ENCODE measurements at regions not wholly inside any gene's neighbourhood (a gene's known extent, or its start where the extent isn't known, plus 50 kb on each side); places are given as distances from the start of the nearest gene placed in this dataset.

DNA sequence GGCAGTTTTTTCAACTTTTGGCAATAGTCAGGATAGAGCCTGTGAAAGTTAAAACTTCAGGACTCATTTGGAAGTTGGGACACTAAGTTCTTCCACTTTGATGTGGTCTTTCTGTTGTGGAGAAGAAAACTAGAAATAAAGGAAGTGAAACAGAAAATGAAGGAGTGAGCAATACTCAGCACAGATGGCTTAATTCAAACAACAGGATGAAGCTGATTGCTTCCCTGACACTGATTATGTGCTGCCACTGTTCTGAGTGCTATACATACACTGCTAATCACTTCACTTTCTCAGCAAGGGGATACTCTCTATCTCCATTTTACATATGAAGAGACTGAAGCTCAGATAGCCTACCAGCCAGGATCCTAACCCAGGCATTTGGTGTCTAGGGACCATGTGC, 235.1 kb upstream of the CPEB2 start:
- no peak for DNase-seq

- no peak for DNase-seq
These were observed 233.8 kb upstream of the CPEB2 start for GRCh38 chr4:14768449-14768848.

- no peak for DNase-seq
These were observed 232.3 kb upstream of the CPEB2 start for GRCh38 chr4:14769993-14770392.

DNA sequence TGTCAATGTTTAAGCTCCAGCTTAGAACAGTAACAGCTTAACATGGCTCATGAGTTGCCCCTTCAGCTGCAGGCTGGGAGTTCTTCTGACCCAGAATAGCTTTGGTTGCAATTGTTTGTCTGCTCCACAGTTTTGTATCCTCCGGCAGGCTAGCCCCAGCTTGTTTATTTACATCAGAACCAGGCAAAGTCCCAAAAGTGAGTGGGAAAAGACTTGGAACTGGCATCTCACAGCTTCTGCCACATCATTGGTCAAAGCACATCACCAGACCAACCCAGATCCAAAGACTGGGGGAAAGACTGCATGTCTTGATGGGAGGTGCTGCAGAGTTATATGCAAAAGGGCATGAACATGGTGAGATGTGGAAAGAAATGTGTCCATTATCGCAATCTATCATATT, 231.2 kb upstream of the CPEB2 start:
- no peak for DNase-seq

- DNase-seq: no peak
These were observed 230.6 kb upstream of the CPEB2 start for GRCh38 chr4:14771504-14772175.

DNA sequence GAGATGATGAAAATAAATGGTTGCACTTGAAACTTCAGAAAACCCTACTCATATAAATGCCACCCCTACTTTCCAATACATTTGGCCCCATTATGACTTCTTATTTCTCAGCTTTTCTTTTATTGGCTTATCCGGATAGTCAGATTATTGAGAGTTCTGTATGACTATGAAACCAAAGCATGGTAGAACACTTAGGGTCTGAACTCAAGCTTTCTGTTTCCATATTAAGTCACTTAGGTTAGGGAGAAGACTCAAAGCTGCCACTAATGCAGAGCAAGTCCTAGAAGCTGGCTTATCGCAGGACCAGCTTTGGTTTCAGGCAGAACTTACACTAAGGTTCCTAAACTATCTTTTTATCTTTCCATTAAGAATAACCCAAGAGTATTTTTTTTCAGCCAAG, 229.9 kb upstream of the CPEB2 start:
- DNase-seq: no peak

- DNase-seq: no peak
These were observed 219.0 kb upstream of the CPEB2 start for GRCh38 chr4:14783011-14783877.

- no peak for DNase-seq
These were observed 215.1 kb upstream of the CPEB2 start for GRCh38 chr4:14787221-14787620.

DNA sequence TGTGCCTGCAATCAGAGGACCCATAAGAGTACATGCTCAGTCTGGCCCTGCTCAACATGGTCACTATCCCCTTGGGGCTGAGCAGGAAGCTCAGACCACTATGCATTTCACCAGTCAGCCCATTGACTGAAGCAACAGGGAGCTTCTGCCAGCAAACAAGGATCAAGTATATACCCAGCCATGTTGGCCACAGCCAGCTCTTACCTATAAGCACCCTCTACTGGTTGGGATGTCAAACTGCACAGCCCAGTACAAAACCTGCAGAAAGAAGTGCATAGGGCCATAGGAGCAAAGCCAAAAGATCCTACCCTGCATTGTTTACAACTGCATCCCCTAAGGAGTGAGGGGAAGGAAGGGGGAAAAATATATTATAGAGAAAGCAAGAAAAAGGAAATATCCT, 214.4 kb upstream of the CPEB2 start:
- DNase-seq: no peak

GRCh38 chr4:14790494-14790893, 211.8 kb upstream of the CPEB2 start:
- DNase-seq: no peak

GRCh38 chr4:14792702-14793227, 209.5 kb upstream of the CPEB2 start:
- DNase-seq: no peak

DNA sequence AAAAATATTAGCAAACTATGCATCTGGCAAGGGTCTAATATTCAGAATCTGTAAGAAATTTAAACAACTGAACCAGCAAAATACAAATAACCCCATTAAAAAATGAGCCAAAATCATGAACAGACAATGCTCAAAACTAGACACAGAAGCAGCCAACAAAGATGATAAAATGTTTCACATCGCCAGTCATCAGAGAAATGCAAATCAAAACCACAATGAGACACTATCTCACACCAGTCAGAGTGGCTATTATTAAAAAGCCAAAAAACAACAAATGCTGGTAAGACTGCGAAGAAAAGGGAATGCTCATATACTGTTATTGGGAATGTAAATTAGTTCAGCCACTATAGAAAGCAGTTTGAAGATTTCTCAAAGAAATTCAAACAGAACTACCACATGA, 201.3 kb upstream of the CPEB2 start:
- DNase-seq: no peak

DNA sequence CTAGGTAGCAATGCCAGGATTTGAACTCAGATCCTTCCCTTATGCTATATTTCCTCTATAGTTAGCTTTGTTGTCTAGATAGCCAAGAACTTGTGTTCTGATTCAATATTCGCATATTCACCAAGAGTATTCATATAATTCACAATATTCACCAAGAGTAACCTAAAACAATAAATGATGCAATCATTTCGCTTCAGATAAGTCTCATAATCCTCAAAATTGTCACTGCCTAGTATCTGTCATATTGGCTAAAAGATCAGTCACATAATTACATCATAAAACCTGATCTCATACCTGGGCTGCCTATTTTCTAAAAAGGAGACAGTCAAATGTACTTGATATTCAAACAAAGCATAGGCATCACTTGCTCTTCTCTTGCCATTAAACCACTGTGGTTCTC, 199.7 kb upstream of the CPEB2 start:
- no peak for DNase-seq

DNA sequence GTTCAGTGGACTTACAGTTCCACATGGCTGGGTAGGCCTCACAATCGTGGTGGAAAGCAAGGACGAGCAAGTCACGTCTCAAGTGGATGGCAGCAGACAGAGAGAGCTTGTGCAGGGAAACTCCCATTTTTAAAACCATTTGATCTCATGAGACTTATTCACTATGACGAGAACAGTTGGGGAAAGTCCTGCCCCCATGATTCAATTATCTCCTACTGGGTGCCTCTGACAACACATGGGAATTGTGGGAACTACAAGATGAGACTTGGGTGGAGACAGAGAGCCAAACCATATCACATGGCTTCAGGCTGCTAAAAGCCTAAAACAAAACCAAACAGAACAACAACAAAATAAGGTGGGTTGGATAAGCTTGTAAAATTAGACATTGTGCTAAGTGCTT, 194.4 kb upstream of the CPEB2 start:
- no peak for DNase-seq

DNA sequence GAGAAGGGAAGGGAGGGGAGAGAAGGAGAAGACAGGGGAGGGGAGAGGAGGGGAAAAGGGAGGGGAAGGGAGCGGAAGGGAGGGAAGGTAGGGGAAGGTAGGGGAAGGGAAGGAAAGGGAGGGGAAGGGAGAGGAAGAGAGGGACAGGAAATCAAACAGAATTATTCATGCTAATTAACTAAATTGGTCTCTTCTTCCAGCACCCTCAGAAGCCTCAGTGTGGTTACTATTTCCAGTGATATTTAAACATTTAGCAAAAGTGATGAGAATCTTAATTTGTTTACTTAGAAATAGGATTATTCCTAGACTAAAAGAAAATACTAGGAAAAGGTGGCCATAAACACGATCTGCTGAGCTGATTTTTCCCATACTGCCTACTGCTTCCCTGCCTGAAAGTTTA, 193.1 kb upstream of the CPEB2 start:
- no peak for DNase-seq

- DNase-seq: no peak
These were observed 192.2 kb upstream of the CPEB2 start for GRCh38 chr4:14810121-14810520.

DNA sequence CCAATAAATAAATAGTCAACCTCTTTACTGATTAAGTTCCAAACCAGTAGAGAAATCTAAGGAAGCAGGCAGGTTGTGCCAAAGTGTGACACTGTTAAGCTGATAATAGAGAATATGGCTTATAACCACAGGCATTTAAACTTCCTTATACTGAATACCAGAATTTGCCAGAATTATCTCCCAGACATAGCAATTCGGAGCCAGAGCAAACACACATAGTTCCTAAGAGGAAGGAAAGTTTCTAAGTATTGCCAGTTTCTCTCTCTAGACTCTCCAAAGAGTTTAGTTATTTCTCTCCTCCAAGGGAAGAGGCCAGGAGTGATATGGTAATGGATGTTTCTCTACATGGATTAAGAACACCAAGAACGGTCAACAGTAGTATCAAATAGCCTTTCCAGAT, 191.7 kb upstream of the CPEB2 start:
- no peak for DNase-seq

GRCh38 chr4:14812101-14812500, 190.2 kb upstream of the CPEB2 start:
- no peak for DNase-seq

- DNase-seq: no peak
These were observed 185.5 kb upstream of the CPEB2 start for GRCh38 chr4:14816623-14817261.

- no peak for DNase-seq
These were observed 178.1 kb upstream of the CPEB2 start for GRCh38 chr4:14824189-14824588.

DNA sequence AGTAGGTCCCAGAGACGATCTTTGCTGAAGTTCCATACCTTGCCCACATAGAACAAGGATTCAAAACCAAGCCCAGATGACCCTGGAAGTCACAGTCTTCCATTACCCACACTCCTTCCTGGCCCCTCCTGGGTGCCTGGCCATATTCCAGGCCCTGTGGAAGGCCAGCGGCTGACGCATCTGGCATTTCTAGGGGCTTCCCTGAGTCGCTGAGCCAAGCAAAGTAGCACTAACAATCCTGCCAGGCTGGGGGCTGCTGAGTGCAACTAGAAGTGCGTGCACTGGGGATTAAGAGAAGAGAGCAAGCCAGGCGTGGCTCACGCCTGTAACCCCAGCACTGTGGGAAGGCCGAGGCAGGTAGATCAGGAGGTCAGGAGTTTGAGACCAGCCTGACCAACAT, 175.2 kb upstream of the CPEB2 start:
- DNase-seq: no peak

DNA sequence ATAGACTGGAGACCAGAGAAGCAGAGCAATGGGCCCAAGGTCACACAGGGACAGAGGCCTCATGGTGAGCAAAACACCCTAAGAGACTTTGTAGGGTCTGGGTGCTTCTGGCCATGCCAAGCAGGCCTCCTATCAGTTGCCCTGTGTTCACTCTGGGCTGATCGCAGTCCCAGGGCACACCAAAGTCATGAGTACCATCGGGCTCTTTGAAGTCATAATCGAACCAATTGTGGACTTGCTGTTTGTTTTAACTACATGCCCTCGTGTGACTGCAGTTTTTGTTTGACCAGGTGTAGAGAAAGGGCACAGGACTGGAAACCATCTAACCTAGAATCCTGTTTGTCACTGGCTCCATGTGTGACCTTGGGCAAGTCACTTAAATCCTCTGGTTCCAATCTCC, 172.5 kb upstream of the CPEB2 start:
- DNase-seq: no peak

DNA sequence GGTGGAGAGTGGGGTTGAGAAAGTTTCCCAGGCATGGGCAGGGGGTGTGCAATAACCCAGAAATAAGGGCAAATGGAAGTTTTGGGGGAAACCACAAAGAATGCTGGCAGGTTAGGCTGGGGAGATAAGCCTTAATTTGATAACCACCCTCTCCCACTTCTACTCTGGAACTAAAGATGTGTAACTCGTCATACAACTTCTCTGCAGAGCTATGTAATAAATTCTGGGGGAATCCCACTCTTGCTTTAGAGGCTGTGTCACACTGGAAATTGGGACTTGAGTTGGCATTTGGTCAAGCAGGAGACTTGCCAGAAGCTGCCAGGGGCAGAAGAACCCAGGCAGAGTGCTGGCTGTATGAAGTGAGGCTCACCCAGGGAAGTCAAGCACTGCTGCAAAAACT, 170.9 kb upstream of the CPEB2 start:
- DNase-seq: no peak

- DNase-seq: no peak
These were observed 169.2 kb upstream of the CPEB2 start for GRCh38 chr4:14833053-14833452.
